Heart left ventricle (tissue), 16 donors: ENCODE measurements at regions not wholly inside any gene's neighbourhood (a gene's known extent, or its start where the extent isn't known, plus 50 kb on each side); places are given as distances from the start of the nearest gene placed in this dataset.

Experiments
- ATAC-seq, 4 donors: fragments of 200-7000 bp; cut with Tn5 transposase; one replicate each; pipeline ENCODE4 v1.9.1; 2020 to 2022; ENCODE audit warnings: moderate library complexity in 4 of 4, mild to moderate bottlenecking in 3 of 4, moderate number of reproducible peaks in 1 of 4
- DNase-seq, 5 donors: peaks; one replicate each; pipeline ENCODE4 v3.0.0-alpha.2; 2020
- H3K27ac ChIP-seq, 12 donors: fragments of 200-600 bp; sonication (generic) in 4 of 12; one replicate each; pipeline versions ENCODE4 v1.5.0 to v1.8.0; 2016 to 2022; ENCODE audit warnings: mild to moderate bottlenecking in 2 of 12
- H3K27me3 ChIP-seq, 9 donors: fragments of 200-600 bp; sonication (generic) in 2 of 9; one replicate each; pipeline versions ENCODE4 v1.5.1 to v1.8.0; 2016 to 2022; ENCODE audit warnings: mild to moderate bottlenecking in 3 of 9
- H3K36me3 ChIP-seq, 9 donors: fragments of 200-600 bp; sonication (generic) in 2 of 9; one replicate each; pipeline versions ENCODE4 v1.5.0 to v1.8.0; 2018 to 2022; ENCODE audit warnings: mild to moderate bottlenecking in 2 of 9
- H3K4me1 ChIP-seq, 12 donors: fragments of 200-600 bp; sonication (generic) in 4 of 12; one replicate each; pipeline versions ENCODE4 v1.5.0 to v1.8.0; 2016 to 2022; ENCODE audit warnings: mild to moderate bottlenecking in 3 of 12
- H3K4me3 ChIP-seq, 12 donors: fragments of 200-600 bp; sonication (generic) in 4 of 12; one replicate each; pipeline versions ENCODE4 v1.5.0 to v1.8.0; 2017 to 2022; ENCODE audit warnings: mild to moderate bottlenecking in 9 of 12, moderate library complexity in 4 of 12
- H3K9me3 ChIP-seq, 12 donors: fragments of 200-600 bp; sonication (generic) in 4 of 12; one replicate each; pipeline versions ENCODE4 v1.5.0 to v1.8.0; 2016 to 2022; ENCODE audit warnings: mild to moderate bottlenecking in 1 of 12
- CTCF ChIP-seq, 12 donors: fragments of 200-600 bp; sonication (generic) in 4 of 12; IDR thresholded peaks; one replicate each; pipeline versions ENCODE4 v1.5.0 to v1.8.0; 2018 to 2022; ENCODE audit warnings: antibody characterized with exemption in 12 of 12, mild to moderate bottlenecking in 5 of 12
- POLR2A ChIP-seq, 2 donors: fragments of 450-650 bp; IDR thresholded peaks; one replicate each; pipeline ENCODE4 v1.6.1; 2017; ENCODE audit warnings: antibody characterized with exemption in 2 of 2, mild to moderate bottlenecking in 2 of 2, moderate library complexity in 2 of 2
- WGBS, 4 donors: extraction: QIAGEN DNeasy Blood & Tissue Kit in 2 of 4; methylation state at CpG; one replicate each; pipeline versions ENCODE4 v1.1.5 to v1.1.7; 2013 to 2018; 5-methylcytosine and 5-hydroxymethylcytosine counted together
- intact Hi-C, 10 donors: fragments of 100-400 bp; cut with DNase I; formaldehyde crosslinking; loops; one replicate each; pipeline versions ENCODE4 v1.11.1 to v1.14.2; 2022
- donor health status: ischemic (EF 13 %, LVEDD 7.1; RV severe dilation, severe dysfunction).
- donor health status: healthy with polysubstance abuse.
- donor health status: DM: no; HTN: yes; CAD: no.
- donor health status: DM: no; HTN: no; CAD: no.
- donor health status: ischemic (EF 25% LVEDD 6.9; RV normal size, moderate dysfunction).
- donor health status: ischemic (EF 25% LVEDD 5.7; RV mildly dilated, moderate dysfunction).
- donor health status: healthy.
- donor health status: DM: yes; HTN: yes; CAD: no.
- donor health status: ischemic (EF 35%, LVEDD 5.7; RV mildly dilated, moderate dysfunction).
- donor health status: nonischemic (EF 11% LVEDD 7.7; RV severe dilation, severe dysfunction).
- donor health status: DM: yes; HTN: yes; CAD: no.
- donor health status: PGD.
- donor health status: ischemic (EF 29% LVEDD 5.4; RV normal size, mild dysfunction).
- donor health status: nonischemic (EF 23%, LVEDD 6.1; RV moderate dilation, normal function).

GRCh38 chr7:10703059-10703458 lies 270.6 kb upstream of the PHF14 start:
- 62 to 82% (median 76%) methylated on average over 3 of the region's 3 CpGs for WGBS, 4 donors
- intact Hi-C loops = no loop called here
- no peak for DNase-seq
- Histone ChIP-seq H3K36me3 (no peaks in the 10 kb centered on the region), H3K9me3 (peaks cover 0 to 24% (median 5%) of the 10 kb centered on the region in 12 donors), H3K27ac (no peak overlapping the region), H3K4me1 (no peaks in the 10 kb centered on the region), H3K4me3 (no peak overlapping the region), H3K27me3 (no peaks in the 10 kb centered on the region)
- no peak for TF ChIP-seq CTCF (IDR thresholded peaks at IDR 0.05)
- TF ChIP-seq POLR2A (IDR thresholded peaks at IDR 0.05) = no peak
- no peak for ATAC-seq

- H3K9me3 ChIP-seq = peaks cover 0 to 24% (median 5%) of the 10 kb centered on the region in 12 donors
- H3K27ac ChIP-seq = no peak overlapping the region
- ATAC-seq = no peak
- H3K27me3 ChIP-seq = no peaks in the 10 kb centered on the region
- WGBS, 4 donors = 90 to 96% (median 93%) methylated on average over 1 of the region's 1 CpG
- DNase-seq = no peak
- intact Hi-C loops = no loop called here
- no peaks in the 10 kb centered on the region for H3K36me3 ChIP-seq
- no peak for TF ChIP-seq CTCF (IDR thresholded peaks at IDR 0.05)
- no peak for TF ChIP-seq POLR2A (IDR thresholded peaks at IDR 0.05)
- no peak overlapping the region for H3K4me3 ChIP-seq
- no peaks in the 10 kb centered on the region for H3K4me1 ChIP-seq
Measured at GRCh38 chr7:10703981-10704380, 269.7 kb upstream of the PHF14 start.

- no peaks in the 10 kb centered on the region for H3K27me3 ChIP-seq
- 85 to 97% (median 91%) methylated on average over 4 of the region's 4 CpGs for WGBS, 4 donors
- no peak for DNase-seq
- H3K36me3 ChIP-seq = no peaks in the 10 kb centered on the region
- H3K27ac ChIP-seq = no peak overlapping the region
- ATAC-seq = no peak
- intact Hi-C loops = no loop called here
- no peak for TF ChIP-seq CTCF (IDR thresholded peaks at IDR 0.05)
- TF ChIP-seq POLR2A (IDR thresholded peaks at IDR 0.05) = no peak
- peaks cover 0 to 21% (median 5%) of the 10 kb centered on the region in 12 donors for H3K9me3 ChIP-seq
- no peaks in the 10 kb centered on the region for H3K4me1 ChIP-seq
- H3K4me3 ChIP-seq = no peak overlapping the region
Measured at GRCh38 chr7:10704653-10705052, 269.0 kb upstream of the PHF14 start.

- Histone ChIP-seq H3K9me3 (peaks cover 0 to 2% (median 0%) of the 10 kb centered on the region in 12 donors), H3K27me3 (no peaks in the 10 kb centered on the region), H3K4me3 (no peak overlapping the region), H3K4me1 (no peaks in the 10 kb centered on the region), H3K36me3 (no peaks in the 10 kb centered on the region), H3K27ac (no peak overlapping the region)
- ATAC-seq (no peak), DNase-seq (no peak)
- 73 to 77% (median 76%) methylated on average over 3 of the region's 3 CpGs for WGBS, 4 donors
- TF ChIP-seq CTCF (IDR thresholded peaks at IDR 0.05) (no peak), POLR2A (IDR thresholded peaks at IDR 0.05) (no peak)
- intact Hi-C loops = no loop called here
Measured at GRCh38 chr7:10706875-10707493, 266.7 kb upstream of the PHF14 start.
